ENCODE measurements at regions not wholly inside any gene's neighbourhood (a gene's known extent, or its start where the extent isn't known, plus 50 kb on each side); places are given as distances from the start of the nearest gene placed in this dataset.

DNA sequence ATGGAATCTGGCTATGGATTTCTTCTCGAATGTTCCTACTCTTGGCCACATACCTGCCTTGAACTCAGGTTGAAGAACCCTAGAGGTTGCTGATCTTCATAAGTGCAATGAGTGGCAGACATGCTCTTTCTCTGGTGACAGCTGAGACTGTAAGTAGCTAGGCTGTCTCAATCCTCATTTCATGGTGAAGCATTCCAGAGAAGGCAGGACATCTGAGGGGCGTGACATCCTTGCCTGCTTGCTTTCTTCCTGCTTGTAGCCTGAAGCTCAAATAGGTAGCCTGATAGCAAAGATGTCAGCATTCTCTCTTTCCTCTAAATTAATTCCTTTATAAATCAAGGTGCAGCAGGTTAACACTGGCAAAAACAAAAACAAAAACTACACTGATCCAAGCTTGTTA lies 114.6 kb upstream of the MAGI3 start:
- TF ChIP-seq ZFP36 (IDR thresholded peaks at IDR 0.05; ENCODE audit: borderline replicate concordance, partially characterized antibody) (no peak), SMC3 (IDR thresholded peaks at IDR 0.05) (no peak)
